ENCODE measurements at regions not wholly inside any gene's neighbourhood (a gene's known extent, or its start where the extent isn't known, plus 50 kb on each side); places are given as distances from the start of the nearest gene placed in this dataset.
A peak's percentile ranks its signal among the peaks of the same experiment; 100 is the strongest.

GRCh38 chr14:28055008-28055407 is 711.6 kb upstream of the FOXG1 start:
- TF ChIP-seq POLR2AphosphoS5 (IDR thresholded peaks at IDR 0.05) (no peak), POLR2A (IDR thresholded peaks at IDR 0.05) (no peak), CTCF (IDR thresholded peaks at IDR 0.05) (no peak), EP300 (IDR thresholded peaks at IDR 0.05) (no peak)
- H3K27ac ChIP-seq = no peak overlapping the region
- no peaks in the 10 kb centered on the region for H3K27me3 ChIP-seq
- no peaks in the 10 kb centered on the region for H3K4me1 ChIP-seq
- no peak overlapping the region for H3K4me3 ChIP-seq
- 94% methylated on average over 3 of the region's 3 CpGs for WGBS, 2 donors (ENCODE audit: low coverage in 1 of 2)
- ATAC-seq = no peak
- H3K9me3 ChIP-seq = no peaks in the 10 kb centered on the region
- no peaks in the 10 kb centered on the region for H3K36me3 ChIP-seq

GRCh38 chr14:28057359-28058296 is 709.0 kb upstream of the FOXG1 start:
- H3K9me3 ChIP-seq = no peaks in the 10 kb centered on the region
- no peak for ATAC-seq
- no peak overlapping the region for H3K27ac ChIP-seq
- no peaks in the 10 kb centered on the region for H3K36me3 ChIP-seq
- no peaks in the 10 kb centered on the region for H3K27me3 ChIP-seq
- H3K4me1 ChIP-seq = no peaks in the 10 kb centered on the region
- no peak for TF ChIP-seq POLR2A (IDR thresholded peaks at IDR 0.05)
- TF ChIP-seq POLR2AphosphoS5 (IDR thresholded peaks at IDR 0.05) = no peak
- no peak for TF ChIP-seq EP300 (IDR thresholded peaks at IDR 0.05)
- TF ChIP-seq CTCF (IDR thresholded peaks at IDR 0.05) = no peak
- peak overlapping the region in 1 of 2 donors; percentile 20 for H3K4me3 ChIP-seq
- WGBS, 2 donors (ENCODE audit: low coverage in 1 of 2) = 49 to 54% methylated on average over 4 of the region's 4 CpGs

GRCh38 chr14:28059254-28059653 is 707.3 kb upstream of the FOXG1 start:
- WGBS, 2 donors (ENCODE audit: low coverage in 1 of 2) = 65 to 89% methylated on average over 1 of the region's 1 CpG
- TF ChIP-seq CTCF (IDR thresholded peaks at IDR 0.05) = no peak
- no peak for TF ChIP-seq EP300 (IDR thresholded peaks at IDR 0.05)
- no peak for TF ChIP-seq POLR2AphosphoS5 (IDR thresholded peaks at IDR 0.05)
- no peak for TF ChIP-seq POLR2A (IDR thresholded peaks at IDR 0.05)

GRCh38 chr14:28061006-28061405 is 705.6 kb upstream of the FOXG1 start:
- Histone ChIP-seq H3K4me3 (no peak overlapping the region), H3K36me3 (no peaks in the 10 kb centered on the region), H3K4me1 (no peaks in the 10 kb centered on the region), H3K27me3 (no peaks in the 10 kb centered on the region), H3K27ac (no peak overlapping the region), H3K9me3 (no peaks in the 10 kb centered on the region)
- TF ChIP-seq CTCF (IDR thresholded peaks at IDR 0.05) (no peak), POLR2AphosphoS5 (IDR thresholded peaks at IDR 0.05) (no peak)
- 88% methylated on average over 1 of the region's 1 CpG for WGBS, 2 donors (ENCODE audit: low coverage in 1 of 2)
- no peak for ATAC-seq

More at GRCh38 chr14:28059254-28059653, 707.3 kb upstream of the FOXG1 start:
- H3K27ac ChIP-seq = no peak overlapping the region
- H3K36me3 ChIP-seq = no peaks in the 10 kb centered on the region
- no peak overlapping the region for H3K4me3 ChIP-seq
- ATAC-seq = no peak
- no peaks in the 10 kb centered on the region for H3K27me3 ChIP-seq
- no peaks in the 10 kb centered on the region for H3K4me1 ChIP-seq
- H3K9me3 ChIP-seq = no peaks in the 10 kb centered on the region

- Histone ChIP-seq H3K9me3 (no peaks in the 10 kb centered on the region), H3K4me3 (no peak overlapping the region), H3K4me1 (no peaks in the 10 kb centered on the region), H3K27me3 (no peaks in the 10 kb centered on the region), H3K27ac (no peak overlapping the region), H3K36me3 (no peaks in the 10 kb centered on the region)
- ATAC-seq = no peak
- TF ChIP-seq CTCF (IDR thresholded peaks at IDR 0.05) = no peak
- no peak for TF ChIP-seq POLR2A (IDR thresholded peaks at IDR 0.05)
- no peak for TF ChIP-seq EP300 (IDR thresholded peaks at IDR 0.05)
- TF ChIP-seq POLR2AphosphoS5 (IDR thresholded peaks at IDR 0.05) = no peak
Measured at GRCh38 chr14:28077021-28077420, 689.6 kb upstream of the FOXG1 start.

All from gastroesophageal sphincter (tissue), 4 donors.